Suppressor macrophage treated with lipopolysaccharide for 4 hours (primary cell): ENCODE measurements at regions not wholly inside any gene's neighbourhood (a gene's known extent, or its start where the extent isn't known, plus 50 kb on each side); places are given as distances from the start of the nearest gene placed in this dataset.

Source experiments
- DNase-seq: peaks from one replicate; pipeline ENCODE4 v3.0.0-alpha.2; 2020

DNA sequence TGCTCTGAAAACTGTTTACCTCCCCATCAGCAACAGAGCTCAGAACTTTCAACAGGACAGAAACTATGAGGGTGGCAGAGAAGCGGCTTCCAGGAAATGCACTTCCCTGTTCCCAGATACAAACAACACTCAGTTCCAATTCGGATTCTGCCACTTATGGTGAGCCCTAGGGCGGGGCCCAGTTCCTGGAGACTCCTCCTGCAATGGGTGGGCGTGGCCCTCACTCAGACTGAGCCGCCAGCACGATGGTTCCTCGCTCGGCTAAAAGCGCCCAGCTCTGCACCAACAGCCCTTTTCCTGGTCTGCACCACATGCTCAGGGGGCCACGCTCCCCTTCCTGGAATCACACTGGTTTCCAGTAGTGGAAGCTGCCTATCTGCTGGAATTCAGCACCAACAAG lies 314.1 kb downstream of the CTTN start:
- DNase-seq: no peak

DNA sequence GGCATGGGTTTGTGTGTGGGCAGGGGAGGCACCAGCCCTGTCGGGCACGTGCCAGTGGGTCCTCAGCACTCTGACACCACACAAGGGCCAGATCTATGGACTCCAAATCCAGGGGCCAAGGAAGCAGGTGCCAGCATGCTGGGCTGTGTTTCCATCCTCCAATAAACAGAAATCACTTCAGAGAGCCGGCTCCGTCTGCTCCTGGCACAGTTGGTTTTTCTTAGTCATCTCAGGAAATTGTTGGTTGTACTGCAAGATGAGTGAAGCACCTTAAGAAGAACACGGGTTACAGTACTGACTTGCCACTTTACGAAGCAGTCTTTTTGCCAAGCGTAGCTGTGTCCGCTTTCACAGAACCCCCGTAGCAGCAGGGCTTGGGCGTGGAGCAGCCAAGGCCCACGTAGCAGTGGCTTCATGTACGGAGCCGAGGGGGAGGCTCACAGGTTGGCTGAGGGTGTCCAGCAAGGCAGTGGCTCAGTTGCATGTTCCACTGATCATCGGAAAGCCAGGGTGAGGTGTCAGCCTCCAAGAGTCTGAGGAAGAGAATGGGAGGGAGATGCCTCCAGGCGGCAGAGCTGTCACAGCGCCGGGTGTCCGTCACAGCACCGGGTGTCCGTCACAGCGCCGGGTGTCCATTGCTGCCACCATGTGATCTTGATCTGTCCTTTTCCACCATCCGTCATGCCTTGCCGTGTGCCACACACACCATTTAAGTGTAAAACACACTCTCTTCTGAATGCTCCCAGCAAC lies 314.9 kb downstream of the CTTN start:
- DNase-seq: no peak

DNA sequence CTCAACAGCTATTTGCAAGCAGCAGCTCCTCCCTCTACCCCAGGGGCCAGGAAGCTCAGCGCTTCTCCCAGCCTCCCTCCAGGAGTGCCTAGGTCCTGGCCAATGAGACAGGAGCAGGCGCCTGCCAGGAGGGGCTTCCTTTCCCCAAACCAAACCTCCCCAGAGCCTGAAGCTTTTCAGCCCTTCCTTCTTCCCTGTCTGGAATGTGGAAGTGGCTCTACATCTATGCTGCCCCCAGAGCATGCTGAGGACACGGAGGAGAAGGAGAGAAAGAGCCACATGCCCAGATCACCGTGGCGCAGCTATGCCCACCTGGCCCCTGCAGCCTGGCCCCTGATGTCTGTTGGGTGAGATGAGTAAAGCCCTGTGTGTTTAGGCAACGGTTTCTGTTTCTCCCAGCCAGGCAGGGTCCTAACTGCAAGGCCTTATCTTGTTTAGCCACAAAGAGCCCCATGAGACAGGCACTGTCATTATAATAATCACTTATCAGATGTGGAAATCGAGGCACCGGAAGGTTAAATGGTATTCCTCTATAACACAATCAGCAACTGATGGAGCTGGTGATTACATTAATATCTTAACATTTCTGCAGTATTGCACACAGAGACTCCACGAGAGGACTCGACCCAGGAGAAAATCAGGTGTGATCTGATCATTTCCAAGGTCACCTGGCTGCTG lies 315.8 kb downstream of the CTTN start:
- no peak for DNase-seq

DNA sequence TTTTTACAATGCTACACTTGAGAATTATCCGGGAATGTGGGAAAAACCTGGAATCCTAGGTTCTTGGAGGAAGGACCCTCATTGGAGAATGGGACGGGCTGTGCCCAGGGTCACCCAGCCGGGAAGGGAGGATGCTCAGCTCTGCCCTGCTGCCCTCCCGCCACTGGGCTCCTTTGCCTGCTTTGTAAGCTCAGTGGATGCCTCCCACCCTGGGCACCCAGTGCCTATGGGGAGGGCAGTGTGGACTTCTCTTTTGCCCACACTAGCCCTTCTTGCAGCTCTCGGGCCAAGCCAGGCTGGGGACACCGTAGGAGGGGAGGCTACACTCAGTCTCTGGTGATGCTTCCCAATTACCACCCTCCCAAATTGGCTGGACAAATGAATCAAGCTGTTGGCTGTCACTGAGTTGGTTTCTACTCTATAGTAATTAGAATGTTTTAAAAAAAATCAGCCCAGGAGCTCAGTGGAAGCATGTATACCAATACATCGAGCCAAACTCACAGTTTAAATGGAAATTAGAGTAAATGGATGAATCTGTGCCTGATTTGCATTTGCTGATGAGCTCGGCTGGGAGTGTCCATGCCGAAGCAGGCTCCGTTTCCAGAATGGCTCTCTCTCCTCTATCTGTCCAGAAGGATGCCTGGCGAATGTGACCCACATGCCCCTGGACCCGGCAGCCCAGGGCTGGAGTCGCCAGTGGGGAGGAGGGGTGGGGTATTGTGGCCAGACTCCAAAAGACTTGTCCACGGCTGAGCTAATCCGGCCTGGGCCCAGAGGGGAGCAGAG lies 317.0 kb downstream of the CTTN start:
- no peak for DNase-seq

DNA sequence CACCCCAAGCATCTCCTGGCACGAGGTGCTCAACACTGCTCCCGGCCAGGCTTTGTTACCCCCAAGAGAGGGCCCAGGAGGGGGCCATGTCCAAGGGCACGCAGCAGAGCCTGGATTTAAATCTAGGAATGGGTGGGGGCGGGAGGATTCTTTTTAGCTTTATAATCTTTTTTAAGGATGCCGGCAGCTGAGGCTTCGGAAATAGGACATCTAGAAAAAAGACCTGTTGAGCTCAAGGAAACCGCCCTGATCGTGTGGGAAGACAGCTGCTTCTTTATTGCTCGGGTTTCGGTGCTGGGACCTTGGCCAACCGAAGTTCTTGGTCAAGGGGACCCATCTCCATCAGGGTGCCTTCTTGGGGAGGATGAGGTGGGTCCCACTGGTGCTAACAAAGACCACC lies 317.9 kb downstream of the CTTN start:
- no peak for DNase-seq

DNA sequence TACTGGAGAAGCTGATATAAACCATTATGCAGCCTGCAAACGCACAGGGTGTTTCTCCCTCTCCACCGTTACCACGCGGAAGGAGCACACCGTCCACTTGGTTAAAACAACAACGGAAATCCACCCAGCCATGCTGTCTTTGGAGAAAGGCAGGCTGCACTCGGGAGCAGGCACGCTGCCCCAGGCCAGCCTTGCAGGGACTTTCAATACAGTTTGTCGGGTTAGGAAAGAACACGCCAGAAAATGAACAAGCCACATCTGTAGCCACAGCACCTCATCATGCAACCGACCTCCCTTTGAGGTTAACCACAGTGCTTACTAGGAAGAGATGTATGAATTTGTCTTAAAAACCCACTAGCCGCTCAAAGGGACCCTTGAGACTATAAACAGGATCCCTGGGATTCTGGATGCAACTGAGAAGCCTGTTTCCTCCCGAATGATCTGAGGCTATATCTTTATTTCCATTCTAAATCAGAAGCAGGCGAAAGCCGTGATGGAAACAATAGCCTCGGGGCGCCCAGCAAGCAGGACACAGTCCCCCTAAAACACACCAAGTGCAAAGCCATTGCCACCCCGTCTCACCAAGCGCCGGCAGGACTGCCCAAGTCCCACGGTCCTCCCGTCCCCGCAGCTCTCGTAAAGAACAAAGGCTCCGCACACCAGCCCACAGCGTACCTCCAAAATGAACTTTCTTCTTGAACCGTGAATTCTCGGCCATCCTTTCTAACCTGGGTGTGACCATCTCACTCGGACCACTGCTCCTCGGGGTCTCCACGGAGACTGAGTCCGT lies 318.9 kb downstream of the CTTN start:
- DNase-seq: no peak

DNA sequence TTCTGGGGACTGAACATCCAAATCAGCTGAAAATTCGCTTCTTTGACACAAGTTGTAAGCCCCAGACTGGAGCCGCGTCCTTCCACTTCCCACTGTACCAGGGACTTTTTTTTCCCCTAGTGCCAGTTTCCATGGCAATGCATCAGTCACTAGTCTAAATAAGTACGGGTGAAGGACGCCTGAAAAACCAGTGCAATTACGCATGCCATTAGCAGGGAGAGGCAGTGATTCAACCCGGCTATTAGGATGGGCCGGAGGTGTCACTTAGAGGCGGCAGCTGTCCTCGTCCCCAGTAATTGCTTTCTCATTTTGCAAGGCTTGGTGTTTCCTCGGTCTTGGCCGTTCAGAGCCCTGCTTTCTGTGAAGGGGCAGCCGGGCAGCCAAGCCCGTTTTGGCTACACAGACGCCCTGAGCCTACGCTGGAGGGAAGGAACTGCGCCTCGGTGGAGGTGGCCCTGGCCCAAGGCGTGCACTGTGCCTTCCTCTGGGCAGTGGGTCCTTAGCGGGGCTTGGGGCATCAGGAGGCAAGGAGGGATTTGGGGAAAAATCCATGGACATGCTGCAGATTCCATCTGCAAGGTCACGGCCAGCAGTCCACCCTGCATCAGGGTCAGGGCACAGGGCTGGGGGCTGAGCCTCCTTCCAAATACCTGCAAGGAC lies 319.7 kb downstream of the CTTN start:
- no peak for DNase-seq

DNA sequence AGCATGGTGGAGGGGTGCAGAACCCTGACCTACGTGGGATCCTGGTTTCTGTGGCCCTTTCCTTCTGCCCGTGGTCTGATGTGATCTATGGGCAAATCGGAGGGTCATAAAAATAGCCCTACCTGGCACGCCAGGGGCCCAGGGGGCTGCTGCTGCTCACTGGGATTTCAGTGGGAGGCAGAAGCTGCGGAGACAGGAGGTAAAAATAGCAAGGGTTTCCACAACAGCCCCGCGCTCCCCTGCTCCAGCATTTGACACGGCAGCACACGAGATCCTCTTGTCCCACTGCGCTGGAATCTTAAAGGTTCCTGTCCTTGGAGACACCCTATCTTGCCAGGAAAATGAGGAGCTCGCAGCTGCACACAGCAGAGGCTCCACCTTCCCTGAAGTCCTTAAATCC lies 321.2 kb downstream of the CTTN start:
- DNase-seq: no peak

DNA sequence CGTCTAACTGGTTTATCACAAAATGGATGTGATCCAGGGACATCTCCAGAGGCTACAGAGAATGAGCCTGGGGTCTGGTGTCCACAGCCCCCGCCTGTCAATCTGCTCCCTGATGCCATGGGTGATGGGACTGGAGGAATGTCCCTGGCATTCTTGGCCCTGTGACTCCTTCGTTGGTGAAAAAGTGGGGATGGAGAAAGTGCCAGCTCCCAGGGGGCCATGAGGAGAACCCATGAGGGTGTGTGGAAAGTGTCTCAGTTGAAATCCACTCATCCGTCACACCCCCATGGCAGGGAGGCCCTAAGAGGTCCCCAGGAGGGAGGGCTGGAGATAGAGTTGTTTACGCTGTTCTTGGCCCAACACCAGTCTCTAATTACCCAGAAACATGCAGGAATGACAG lies 322.0 kb downstream of the CTTN start:
- no peak for DNase-seq

DNA sequence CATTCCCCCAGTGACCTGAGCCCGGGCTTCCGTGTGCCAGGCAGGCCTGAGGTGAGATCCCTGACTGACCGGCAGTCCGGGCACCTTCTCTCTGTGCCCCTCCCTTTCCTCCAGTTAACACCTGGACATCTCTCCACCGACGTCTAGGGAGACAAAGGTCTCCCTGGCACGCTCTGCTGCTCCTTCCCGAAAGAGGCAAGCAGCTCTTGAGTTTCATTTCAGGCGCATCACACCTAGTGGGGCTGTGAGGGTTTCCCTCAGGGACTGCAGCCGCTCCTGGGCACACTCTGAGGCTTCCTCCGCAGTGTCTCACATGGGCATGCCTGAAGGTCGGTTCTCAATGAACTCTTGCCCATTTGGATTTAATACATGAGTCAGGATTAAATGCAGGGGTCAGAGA lies 322.7 kb downstream of the CTTN start:
- DNase-seq: no peak

DNA sequence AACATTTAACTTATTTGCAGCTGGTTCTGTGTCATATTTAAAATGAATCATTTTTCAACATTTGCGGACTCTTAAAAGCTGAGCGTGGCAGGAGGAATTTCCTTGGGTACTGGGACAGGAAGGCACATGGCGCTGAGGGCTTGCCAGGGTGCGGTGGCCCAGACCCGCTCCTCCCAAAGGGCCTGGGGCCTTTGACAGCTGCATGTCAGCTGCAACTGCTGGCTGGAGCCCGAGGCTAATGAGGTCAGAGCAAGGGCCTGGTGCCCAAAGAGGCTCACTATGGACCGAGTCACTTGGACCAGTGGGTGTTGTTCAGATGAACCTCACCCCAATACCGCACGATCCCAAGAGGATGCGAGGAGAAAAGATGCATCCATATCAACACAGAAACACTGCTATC lies 326.9 kb downstream of the CTTN start:
- DNase-seq: no peak

DNA sequence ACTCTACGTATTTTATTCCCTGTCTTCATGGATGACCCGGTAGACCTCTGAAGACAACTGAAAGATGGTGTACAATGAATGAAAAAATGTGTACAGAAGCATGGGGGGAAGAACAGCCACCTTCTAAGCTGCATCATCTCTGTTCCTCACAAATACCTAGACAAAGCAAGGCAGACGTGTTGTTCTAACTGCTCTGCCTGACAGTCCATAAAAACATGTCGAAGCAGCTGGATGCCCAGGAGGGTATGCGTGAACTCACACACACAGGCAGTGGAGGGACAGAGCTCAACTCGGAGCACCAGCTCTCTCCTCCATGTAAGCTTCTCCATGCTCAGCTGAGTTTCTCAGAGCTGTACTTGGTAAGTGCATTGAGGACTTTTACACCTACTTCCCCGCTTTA lies 327.4 kb downstream of the CTTN start:
- DNase-seq: no peak

DNA sequence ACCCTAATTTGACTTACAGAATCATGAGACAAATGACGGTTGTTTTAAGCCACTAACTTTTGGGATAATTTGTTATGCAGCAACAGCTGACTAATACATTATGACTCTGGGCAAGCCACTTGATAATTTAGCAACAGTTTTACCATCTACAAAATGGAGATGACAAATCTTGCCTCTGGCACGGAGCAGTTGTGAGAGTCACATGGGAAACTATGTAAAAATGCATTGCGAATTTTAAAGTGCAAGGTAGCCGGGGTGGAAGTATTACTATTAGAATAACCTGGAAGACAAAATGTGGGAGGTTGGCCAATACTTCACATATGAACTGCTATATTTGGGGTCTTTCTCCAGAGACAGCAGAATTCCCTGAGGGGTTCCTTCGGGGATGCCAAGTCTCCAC lies 328.7 kb downstream of the CTTN start:
- no peak for DNase-seq

DNA sequence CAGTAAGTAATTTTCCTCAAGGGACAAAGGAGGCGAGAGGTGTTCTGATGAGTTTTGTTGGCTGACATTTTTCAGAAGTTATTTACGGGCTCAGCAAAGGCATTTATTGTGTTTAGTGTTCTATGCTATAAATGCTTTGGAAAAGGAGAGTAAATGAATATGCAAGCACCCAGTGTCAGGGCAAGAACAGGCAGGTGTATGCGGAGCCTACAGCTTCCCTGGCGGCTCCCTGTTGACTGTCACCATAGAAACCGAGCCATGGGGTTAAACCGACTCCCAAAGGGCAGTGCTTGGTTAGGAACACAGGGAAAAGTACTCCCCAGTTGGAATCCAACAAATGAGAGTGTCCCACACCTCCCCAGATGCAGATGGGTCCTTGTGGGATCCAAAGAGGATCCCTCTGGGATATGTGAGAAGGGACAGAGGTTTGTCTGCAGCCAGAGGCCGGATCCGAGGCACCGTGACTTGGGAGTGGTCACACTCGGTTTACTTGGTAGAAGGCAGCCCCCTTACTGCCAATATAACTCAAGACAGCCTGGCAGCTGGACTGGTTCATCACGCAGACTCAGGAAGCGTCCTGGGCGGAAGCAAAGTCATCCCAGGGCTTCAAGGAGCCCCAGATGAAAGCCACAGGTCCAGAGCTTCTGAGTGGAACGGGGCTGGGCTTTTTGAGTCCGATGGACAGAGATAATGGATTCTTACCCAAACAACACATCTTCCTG lies 329.7 kb downstream of the CTTN start:
- no peak for DNase-seq

DNA sequence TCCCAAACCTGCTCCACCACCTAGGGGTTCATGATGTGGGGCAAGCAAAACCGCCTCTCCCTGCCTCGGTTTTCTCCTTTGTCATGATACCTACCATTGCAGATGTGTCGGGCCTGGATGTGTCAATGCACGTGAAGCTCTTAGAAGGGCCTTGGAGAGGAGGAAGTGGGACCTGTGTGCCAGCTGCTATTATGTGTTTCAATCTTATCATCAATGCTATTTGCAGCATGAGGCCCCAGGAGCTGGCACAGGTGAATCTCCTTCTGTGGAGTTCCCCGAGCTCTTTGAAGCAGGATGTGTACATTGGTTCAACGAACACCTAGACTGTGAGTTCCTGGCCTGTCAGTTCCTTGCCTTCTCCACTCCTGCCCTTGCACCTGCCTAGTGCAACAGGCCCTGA lies 331.6 kb downstream of the CTTN start:
- no peak for DNase-seq

DNA sequence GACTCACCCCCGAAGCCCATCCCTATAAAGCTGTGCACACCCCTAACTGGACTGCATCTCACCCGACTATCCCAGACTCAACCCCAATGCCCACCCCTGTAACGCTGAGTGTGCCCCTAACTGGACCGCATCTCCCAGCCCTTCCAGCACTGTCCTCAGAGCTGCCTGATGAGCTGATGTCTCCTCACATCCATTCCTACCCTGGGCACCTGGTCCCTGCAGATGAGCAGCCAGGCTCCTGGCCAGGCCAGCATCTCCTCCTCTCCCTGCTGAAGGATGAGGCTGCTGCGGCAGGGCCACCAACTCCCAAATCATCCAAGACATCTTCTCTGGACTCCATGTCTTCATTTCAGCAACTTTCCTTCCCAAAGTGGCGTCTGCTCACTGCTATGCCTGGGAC lies 332.1 kb downstream of the CTTN start:
- no peak for DNase-seq

DNA sequence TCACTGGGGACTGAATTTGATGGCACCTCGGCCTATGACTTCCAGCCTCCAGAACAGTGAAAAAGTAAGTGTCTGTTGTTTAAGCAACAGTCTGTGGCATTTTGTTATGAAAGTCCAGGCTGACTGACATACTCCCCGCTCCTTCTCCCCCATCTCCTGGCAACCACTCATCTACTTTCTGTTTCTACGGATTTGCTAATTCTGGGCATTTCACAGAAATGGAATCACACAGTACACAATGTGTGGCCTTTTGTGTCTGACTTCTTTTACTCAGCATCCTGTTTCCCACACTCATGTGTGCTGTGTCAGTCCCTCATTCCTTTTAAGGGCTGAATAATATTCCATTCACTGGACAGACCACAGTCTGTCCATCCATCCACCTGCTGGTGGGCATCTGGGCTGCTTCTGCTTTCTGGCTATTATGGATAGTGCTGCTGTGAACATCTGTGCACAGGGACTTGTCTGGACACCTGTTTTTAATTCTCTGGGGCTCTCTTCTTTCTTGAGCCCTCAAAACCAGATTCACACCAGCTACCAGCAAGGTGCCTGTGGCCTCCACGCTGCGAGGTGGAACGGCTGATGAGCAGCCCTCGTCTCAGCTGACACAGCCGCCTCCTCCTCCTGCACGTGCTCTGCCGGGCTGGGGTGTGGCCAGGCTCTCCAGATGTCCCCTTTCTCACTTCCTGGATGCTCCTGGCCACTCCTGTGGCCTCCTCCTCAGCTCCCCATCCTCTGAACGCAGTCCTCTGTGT lies 333.1 kb downstream of the CTTN start:
- DNase-seq: peak; percentile 31

DNA sequence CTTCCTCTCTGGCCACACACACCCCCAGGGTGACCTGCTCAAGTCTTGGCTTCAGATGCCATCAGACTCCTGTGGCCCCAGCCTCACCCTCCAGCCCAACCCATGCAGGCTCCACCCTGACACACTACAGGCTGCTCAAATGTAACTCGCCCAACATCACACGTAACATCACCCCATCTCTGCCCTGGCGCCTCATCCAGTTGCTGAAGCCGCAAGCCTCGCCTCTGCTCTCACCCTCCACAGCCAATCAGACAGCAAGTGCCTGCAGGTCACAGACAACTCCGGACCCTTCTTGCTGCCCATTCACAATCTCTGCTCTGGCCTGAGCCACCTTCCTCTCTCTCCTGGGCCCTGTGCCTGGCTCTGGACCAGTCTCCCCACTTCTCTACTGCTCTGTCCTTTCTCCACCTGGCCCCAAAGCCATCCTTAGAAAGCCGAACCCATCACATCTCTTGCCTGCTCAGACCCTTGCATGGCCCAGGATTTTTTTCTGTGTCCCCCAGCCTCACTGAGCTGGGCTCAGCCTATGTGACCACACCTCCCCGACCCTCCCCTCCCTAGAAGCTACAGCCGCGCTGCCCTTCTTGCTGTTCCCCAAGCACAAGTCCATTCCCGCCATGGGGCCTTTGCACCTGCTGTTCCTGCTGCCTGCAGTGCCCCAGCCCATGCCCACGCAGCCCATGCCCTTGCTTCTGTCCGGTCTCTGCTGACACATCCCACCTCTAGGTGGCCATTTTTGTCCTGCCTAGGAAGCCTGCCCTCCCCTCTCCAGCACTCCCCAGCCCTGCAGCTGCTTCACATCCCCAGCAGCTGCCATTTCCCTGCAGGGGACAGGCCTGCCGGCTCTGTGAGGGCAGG lies 333.9 kb downstream of the CTTN start:
- no peak for DNase-seq

DNA sequence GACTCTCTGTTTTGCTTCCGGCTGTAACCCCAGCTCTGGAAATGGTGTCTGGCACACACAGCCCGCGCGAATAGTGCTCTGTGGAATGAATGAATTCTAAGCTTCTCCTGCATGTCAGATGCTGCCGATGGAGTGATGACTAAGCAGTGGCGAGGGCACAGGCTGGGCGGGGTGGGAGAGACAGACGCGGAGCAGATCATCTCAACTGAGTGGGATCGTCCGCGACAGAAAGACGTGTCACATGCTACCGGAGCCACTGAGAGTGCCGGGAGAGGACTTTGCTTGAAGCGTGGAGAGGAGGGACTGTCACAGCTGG lies 334.5 kb downstream of the CTTN start:
- DNase-seq: no peak
